Fibroblast of the conjunctiva (primary cell): ENCODE measurements at regions not wholly inside any gene's neighbourhood (a gene's known extent, or its start where the extent isn't known, plus 50 kb on each side); places are given as distances from the start of the nearest gene placed in this dataset.
A peak's percentile ranks its signal among the peaks of the same experiment; 100 is the strongest.

Experiments
- DNase-seq: peaks from one replicate; pipeline ENCODE4 v3.0.0-alpha.2; 2010; ENCODE audit warnings: low read depth

GRCh38 chr2:234306426-234307173 is 190.3 kb downstream of the ARL4C start:
- DNase-seq: no peak

GRCh38 chr2:234305846-234306245 is 191.0 kb downstream of the ARL4C start:
- no peak for DNase-seq

GRCh38 chr2:234304950-234305349 is 191.9 kb downstream of the ARL4C start:
- no peak for DNase-seq

- DNase-seq: no peak
Observed at GRCh38 chr2:234302664-234302991, 194.3 kb downstream of the ARL4C start.

GRCh38 chr2:234300932-234301823 is 195.7 kb downstream of the ARL4C start:
- DNase-seq: no peak

GRCh38 chr2:234300391-234300925 is 196.4 kb downstream of the ARL4C start:
- DNase-seq: no peak

GRCh38 chr2:234298918-234299317 is 198.0 kb downstream of the ARL4C start:
- DNase-seq: no peak

GRCh38 chr2:234296991-234297390 is 199.9 kb downstream of the ARL4C start:
- DNase-seq: no peak

GRCh38 chr2:234293973-234294372 is 202.9 kb downstream of the ARL4C start:
- DNase-seq: no peak

GRCh38 chr2:234292962-234293243 is 204.0 kb downstream of the ARL4C start:
- DNase-seq: no peak

- DNase-seq: no peak
Observed at GRCh38 chr2:234292205-234292961, 204.5 kb downstream of the ARL4C start.

- DNase-seq: no peak
Observed at GRCh38 chr2:234291765-234292204, 205.1 kb downstream of the ARL4C start.

GRCh38 chr2:234290671-234291070 is 206.2 kb downstream of the ARL4C start:
- DNase-seq: no peak

- peak; percentile 49 for DNase-seq
Observed at GRCh38 chr2:234289834-234290590, 206.9 kb downstream of the ARL4C start.

- DNase-seq: no peak
Observed at GRCh38 chr2:234288974-234289455, 207.9 kb downstream of the ARL4C start.

GRCh38 chr2:234287650-234288049 is 209.2 kb downstream of the ARL4C start:
- no peak for DNase-seq

GRCh38 chr2:234286956-234287355 is 209.9 kb downstream of the ARL4C start:
- no peak for DNase-seq

- DNase-seq: no peak
Observed at GRCh38 chr2:234286118-234286598, 210.7 kb downstream of the ARL4C start.

GRCh38 chr2:234285541-234285940 is 211.3 kb downstream of the ARL4C start:
- DNase-seq: no peak

GRCh38 chr2:234279637-234280036 is 217.2 kb downstream of the ARL4C start:
- no peak for DNase-seq

GRCh38 chr2:234278556-234279255 is 218.2 kb downstream of the ARL4C start:
- no peak for DNase-seq
